GM23248 (cell line): ENCODE measurements at regions not wholly inside any gene's neighbourhood (a gene's known extent, or its start where the extent isn't known, plus 50 kb on each side); places are given as distances from the start of the nearest gene placed in this dataset.

Experiments used
- DNase-seq: peaks from one replicate; pipeline ENCODE4 v3.0.0-alpha.2; 2015
- H2AFZ ChIP-seq: fragments of 200-600 bp; sonication (generic); 2 replicates; pipeline ENCODE4 v1.6.1; 2016; ENCODE audit warnings: antibody characterized with exemption
- H3F3A ChIP-seq: fragments of 200-600 bp; sonication (generic); 2 replicates; pipeline ENCODE4 v1.6.1; 2016; ENCODE audit warnings: mild to moderate bottlenecking, antibody characterized with exemption, mixed run types; ENCODE audit not compliant: insufficient read depth
- H3K27ac ChIP-seq: fragments of 200-600 bp; sonication (generic); 2 replicates; pipeline ENCODE4 v1.5.1; 2016; ENCODE audit warnings: mild to moderate bottlenecking
- H3K27me3 ChIP-seq: fragments of 200-600 bp; sonication (generic); replicated peaks from 2 replicates; pipeline ENCODE4 v1.6.1; 2016; ENCODE audit warnings: mild to moderate bottlenecking; ENCODE audit not compliant: insufficient read depth
- H3K36me3 ChIP-seq: fragments of 200-600 bp; sonication (generic); 2 replicates; pipeline ENCODE4 v1.6.1; 2016; ENCODE audit warnings: low read depth, mild to moderate bottlenecking
- H3K4me1 ChIP-seq: fragments of 200-600 bp; sonication (generic); 2 replicates; pipeline ENCODE4 v1.6.1; 2016; ENCODE audit warnings: mild to moderate bottlenecking; ENCODE audit not compliant: insufficient read depth
- H3K4me2 ChIP-seq: fragments of 200-600 bp; sonication (generic); one replicate; pipeline ENCODE4 v1.6.1; 2016; ENCODE audit warnings: mild to moderate bottlenecking; ENCODE audit not compliant: unreplicated experiment
- H3K4me3 ChIP-seq: fragments of 200-600 bp; sonication (generic); 2 replicates; pipeline ENCODE4 v1.5.1; 2016; ENCODE audit warnings: mild to moderate bottlenecking
- H3K79me2 ChIP-seq: fragments of 200-600 bp; sonication (generic); 2 replicates; pipeline ENCODE4 v1.6.1; 2016; ENCODE audit warnings: mild to moderate bottlenecking; ENCODE audit not compliant: insufficient read depth
- H3K9ac ChIP-seq: fragments of 200-600 bp; sonication (generic); 2 replicates; pipeline ENCODE4 v1.6.1; 2016; ENCODE audit warnings: mild to moderate bottlenecking
- H3K9me2 ChIP-seq: fragments of 200-600 bp; sonication (generic); 2 replicates; pipeline ENCODE4 v1.6.1; 2016; ENCODE audit warnings: mixed run types, mild to moderate bottlenecking, moderate library complexity; ENCODE audit not compliant: insufficient read depth
- H3K9me3 ChIP-seq: fragments of 200-600 bp; sonication (generic); one replicate; pipeline ENCODE4 v1.6.1; 2017; ENCODE audit warnings: low read depth
- H4K20me1 ChIP-seq: fragments of 200-600 bp; sonication (generic); 2 replicates; pipeline ENCODE4 v1.6.0; 2016; ENCODE audit not compliant: insufficient read depth
- EZH2 ChIP-seq: fragments of 200-600 bp; sonication (generic); IDR thresholded peaks from 2 replicates; pipeline ENCODE4 v1.6.1; 2018; ENCODE audit warnings: antibody characterized with exemption, mild to moderate bottlenecking; ENCODE audit not compliant: insufficient read depth, poor library complexity, severe bottlenecking
- EZH2phosphoT487 ChIP-seq: fragments of 200-600 bp; sonication (generic); IDR thresholded peaks from 2 replicates; pipeline ENCODE4 v1.6.1; 2018; ENCODE audit warnings: antibody characterized with exemption, moderate library complexity, mild to moderate bottlenecking, low read depth; ENCODE audit not compliant: insufficient read depth
- WGBS, 2 experiments: methylation state at CpG; one replicate each; pipeline ENCODE4 v1.1.6; 2015 to 2017; ENCODE audit warnings: low lambda C conversion rate in 2 of 2, low coverage in 1 of 2; ENCODE audit errors: missing lambda C conversion rate in 2 of 2; 5-methylcytosine and 5-hydroxymethylcytosine counted together
- in situ Hi-C: fragments of 300-500 bp; cut with MboI; formaldehyde crosslinking; loops from 2 replicates; pipeline ENCODE4 v1.15.0; 2020

DNA sequence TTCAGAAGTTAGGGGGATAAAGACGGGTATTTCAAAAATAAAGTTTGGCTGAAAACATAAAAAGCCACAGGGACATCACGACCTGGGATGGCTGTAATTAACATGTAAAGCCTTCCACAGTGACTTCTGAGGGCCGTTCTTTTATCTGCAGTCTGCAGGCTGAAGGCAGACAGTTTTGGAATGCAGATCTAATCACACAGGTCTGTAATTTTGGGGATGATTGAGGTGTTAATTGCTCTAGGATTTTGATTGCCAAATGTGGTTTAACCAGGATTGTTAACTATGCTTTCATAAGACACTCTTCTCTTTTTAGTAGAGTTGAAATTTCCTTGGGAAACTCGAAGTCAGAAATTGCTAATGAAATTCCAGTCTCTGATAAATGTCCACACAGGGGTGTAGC lies 355.5 kb downstream of the ATP23 start:
- DNase-seq, result no peak
- no peaks in the 10 kb centered on the region for H3K36me3 ChIP-seq
- H2AFZ ChIP-seq, result no peak overlapping the region
- TF ChIP-seq EZH2phosphoT487 (no peak), EZH2 (no peak)
- H3K27ac ChIP-seq, result no peak overlapping the region
- 48 to 53% methylated on average over 4 of the region's 4 CpGs for WGBS, 2 experiments
- no peaks in the 10 kb centered on the region for H3K4me1 ChIP-seq
- no peak overlapping the region for H3K4me2 ChIP-seq
- no peak overlapping the region for H3K4me3 ChIP-seq
- no peaks in the 10 kb centered on the region for H3K9me3 ChIP-seq
- H3K9me2 ChIP-seq, result no peaks in the 10 kb centered on the region
- no peak overlapping the region for H3K9ac ChIP-seq
- H3K79me2 ChIP-seq, result no peaks in the 10 kb centered on the region
- H3K27me3 ChIP-seq, result no peaks in the 10 kb centered on the region
- H3F3A ChIP-seq, result no peaks in the 10 kb centered on the region
- no peaks in the 10 kb centered on the region for H4K20me1 ChIP-seq
- in situ Hi-C loops, result no loop called here

GRCh38 chr12:58298803-58299202 lies 357.4 kb downstream of the ATP23 start:
- no peak for DNase-seq
- Histone ChIP-seq H3K27ac (no peak overlapping the region), H3K79me2 (no peaks in the 10 kb centered on the region), H4K20me1 (no peaks in the 10 kb centered on the region), H3K9ac (no peak overlapping the region), H3K36me3 (no peaks in the 10 kb centered on the region), H3K9me2 (no peaks in the 10 kb centered on the region), H2AFZ (no peak overlapping the region), H3K9me3 (no peaks in the 10 kb centered on the region), H3K4me3 (no peak overlapping the region), H3K27me3 (no peaks in the 10 kb centered on the region), H3K4me2 (no peak overlapping the region), H3F3A (no peaks in the 10 kb centered on the region), H3K4me1 (no peaks in the 10 kb centered on the region)
- TF ChIP-seq EZH2phosphoT487, result no peak
- no peak for TF ChIP-seq EZH2
- in situ Hi-C loops, result no loop called here
- WGBS, 2 experiments, result 84 to 88% methylated on average over 5 of the region's 5 CpGs

GRCh38 chr12:58299371-58299770 lies 358.0 kb downstream of the ATP23 start:
- Histone ChIP-seq H3K4me3 (no peak overlapping the region), H3F3A (no peaks in the 10 kb centered on the region), H3K9me2 (no peaks in the 10 kb centered on the region), H3K36me3 (no peaks in the 10 kb centered on the region), H4K20me1 (no peaks in the 10 kb centered on the region), H3K4me2 (no peak overlapping the region), H3K9ac (no peak overlapping the region), H3K79me2 (no peaks in the 10 kb centered on the region), H3K27me3 (no peaks in the 10 kb centered on the region), H3K27ac (no peak overlapping the region), H2AFZ (no peak overlapping the region), H3K9me3 (no peaks in the 10 kb centered on the region), H3K4me1 (no peaks in the 10 kb centered on the region)
- no peak for TF ChIP-seq EZH2phosphoT487
- in situ Hi-C loops, result no loop called here
- no peak for DNase-seq

- H2AFZ ChIP-seq, result no peak overlapping the region
- H3K27ac ChIP-seq, result no peak overlapping the region
- H3K36me3 ChIP-seq, result no peaks in the 10 kb centered on the region
- no peaks in the 10 kb centered on the region for H4K20me1 ChIP-seq
- DNase-seq, result no peak
- no peaks in the 10 kb centered on the region for H3K27me3 ChIP-seq
- no peaks in the 10 kb centered on the region for H3F3A ChIP-seq
- no peaks in the 10 kb centered on the region for H3K4me1 ChIP-seq
- no peaks in the 10 kb centered on the region for H3K9me2 ChIP-seq
- no peak overlapping the region for H3K9ac ChIP-seq
- no peak overlapping the region for H3K4me3 ChIP-seq
- in situ Hi-C loops, result no loop called here
- no peaks in the 10 kb centered on the region for H3K9me3 ChIP-seq
- WGBS, 2 experiments, result 91 to 92% methylated on average over 8 of the region's 8 CpGs
- TF ChIP-seq EZH2 (no peak), EZH2phosphoT487 (no peak)
- H3K4me2 ChIP-seq, result no peak overlapping the region
- H3K79me2 ChIP-seq, result no peaks in the 10 kb centered on the region
These were observed 359.8 kb downstream of the ATP23 start for GRCh38 chr12:58301038-58301729.

DNA sequence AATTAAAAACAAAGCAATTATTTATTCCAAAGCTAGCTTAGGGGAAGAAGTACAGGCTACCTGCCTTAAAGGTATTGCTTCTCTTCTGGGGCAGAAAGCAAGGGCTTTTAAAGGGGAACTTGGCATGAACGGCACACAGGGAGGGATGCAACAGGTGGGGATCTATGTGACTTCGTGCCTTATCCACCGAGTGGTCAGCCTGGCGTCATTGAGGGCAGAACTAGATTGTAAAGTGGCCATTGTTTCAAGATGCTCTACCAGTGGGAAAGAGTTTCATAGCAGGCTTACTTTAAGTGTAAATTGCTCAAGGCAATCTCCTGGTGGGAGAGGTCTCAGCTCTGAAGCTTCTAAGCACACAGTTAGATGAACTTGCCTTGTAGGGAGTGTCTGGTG lies 360.4 kb downstream of the ATP23 start:
- TF ChIP-seq EZH2 (no peak), EZH2phosphoT487 (no peak)
- Histone ChIP-seq H3K27me3 (no peaks in the 10 kb centered on the region), H3K79me2 (no peaks in the 10 kb centered on the region), H3K9me3 (no peaks in the 10 kb centered on the region), H3K36me3 (no peaks in the 10 kb centered on the region), H2AFZ (no peak overlapping the region), H3K4me2 (no peak overlapping the region), H3K27ac (no peak overlapping the region), H3K4me3 (no peak overlapping the region), H3K9me2 (no peaks in the 10 kb centered on the region), H4K20me1 (no peaks in the 10 kb centered on the region), H3K9ac (no peak overlapping the region), H3F3A (no peaks in the 10 kb centered on the region), H3K4me1 (no peaks in the 10 kb centered on the region)
- in situ Hi-C loops, result no loop called here
- no peak for DNase-seq
- WGBS, 2 experiments, result 95 to 98% methylated on average over 4 of the region's 4 CpGs
